Breast epithelium (tissue), 3 donors: ENCODE measurements at regions not wholly inside any gene's neighbourhood (a gene's known extent, or its start where the extent isn't known, plus 50 kb on each side); places are given as distances from the start of the nearest gene placed in this dataset.

Source experiments
- POLR2A ChIP-seq: fragments of 450-650 bp; IDR thresholded peaks from one replicate; pipeline ENCODE4 v1.6.1; 2016; ENCODE audit warnings: antibody characterized with exemption, mild to moderate bottlenecking, moderate library complexity
- TF ChIP-seq, protein P1 (sequence below), 3 donors: fragments of 450-650 bp; IDR thresholded peaks; one replicate each; pipeline ENCODE4 v1.5.1; 2016 to 2017; ENCODE audit warnings: antibody characterized with exemption in 3 of 3, mild to moderate bottlenecking in 3 of 3, moderate library complexity in 3 of 3

DNA sequence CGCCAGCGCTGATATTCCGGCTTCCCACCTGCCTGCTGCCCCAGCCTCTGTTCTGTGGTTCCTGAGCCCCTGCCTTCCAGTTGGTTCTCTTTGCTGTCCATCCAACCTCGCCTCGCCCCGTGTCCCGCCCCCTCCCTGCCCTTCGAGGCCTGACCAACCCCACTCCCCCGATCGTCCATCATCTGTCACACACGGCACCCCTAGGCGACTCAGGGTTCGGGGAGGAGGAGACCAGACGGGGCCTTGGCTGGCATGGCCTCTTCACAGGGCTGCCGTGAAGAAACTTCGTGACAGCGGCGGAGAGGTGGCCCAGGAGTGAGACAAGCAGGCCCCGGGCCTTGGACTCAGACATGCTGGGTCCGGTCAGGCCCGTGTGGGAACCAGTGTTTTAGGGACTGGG is 226.1 kb downstream of the QKI start:
- TF ChIP-seq, protein P1, sequence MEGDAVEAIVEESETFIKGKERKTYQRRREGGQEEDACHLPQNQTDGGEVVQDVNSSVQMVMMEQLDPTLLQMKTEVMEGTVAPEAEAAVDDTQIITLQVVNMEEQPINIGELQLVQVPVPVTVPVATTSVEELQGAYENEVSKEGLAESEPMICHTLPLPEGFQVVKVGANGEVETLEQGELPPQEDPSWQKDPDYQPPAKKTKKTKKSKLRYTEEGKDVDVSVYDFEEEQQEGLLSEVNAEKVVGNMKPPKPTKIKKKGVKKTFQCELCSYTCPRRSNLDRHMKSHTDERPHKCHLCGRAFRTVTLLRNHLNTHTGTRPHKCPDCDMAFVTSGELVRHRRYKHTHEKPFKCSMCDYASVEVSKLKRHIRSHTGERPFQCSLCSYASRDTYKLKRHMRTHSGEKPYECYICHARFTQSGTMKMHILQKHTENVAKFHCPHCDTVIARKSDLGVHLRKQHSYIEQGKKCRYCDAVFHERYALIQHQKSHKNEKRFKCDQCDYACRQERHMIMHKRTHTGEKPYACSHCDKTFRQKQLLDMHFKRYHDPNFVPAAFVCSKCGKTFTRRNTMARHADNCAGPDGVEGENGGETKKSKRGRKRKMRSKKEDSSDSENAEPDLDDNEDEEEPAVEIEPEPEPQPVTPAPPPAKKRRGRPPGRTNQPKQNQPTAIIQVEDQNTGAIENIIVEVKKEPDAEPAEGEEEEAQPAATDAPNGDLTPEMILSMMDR (IDR thresholded peaks at IDR 0.05): no peak
- TF ChIP-seq POLR2A: no peak
